ENCODE measurements at regions not wholly inside any gene's neighbourhood (a gene's known extent, or its start where the extent isn't known, plus 50 kb on each side); places are given as distances from the start of the nearest gene placed in this dataset.

DNA sequence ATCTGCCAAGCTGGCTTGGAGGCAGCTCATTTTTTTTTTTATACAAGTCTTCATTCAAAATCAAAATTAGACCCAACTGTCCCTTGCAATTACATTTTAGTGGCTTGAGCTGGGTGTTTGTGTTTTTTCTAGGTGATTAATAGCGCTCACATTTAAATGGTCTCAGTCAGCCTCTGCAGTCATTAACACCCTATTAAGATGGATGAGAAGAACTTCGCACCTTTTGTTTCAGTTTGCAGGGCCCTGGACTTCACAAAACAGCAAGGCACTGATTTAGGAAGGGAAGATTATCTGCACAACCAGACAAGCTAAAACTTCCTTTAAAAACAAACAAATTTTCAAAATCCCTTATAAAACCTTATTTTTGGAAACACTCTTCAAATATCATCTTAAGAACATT is 374.8 kb downstream of the EFNA5 start:
- intact Hi-C loops (cut with DNase I; ENCODE audit: low total_unique reads): no loop called here
- Histone ChIP-seq H3K4me1 (peaks cover 0 to 17% (median 0%) of the 10 kb centered on the region in 4 donors), H3K4me3 (no peak overlapping the region), H3K27me3 (no peaks in the 10 kb centered on the region), H3K36me3 (no peaks in the 10 kb centered on the region), H3K27ac (no peak overlapping the region), H3K9me3 (no peaks in the 10 kb centered on the region)
- DNase-seq: no peak
- 85 to 95% (median 92%) methylated on average over 2 of the region's 2 CpGs for WGBS, 5 donors
- TF ChIP-seq POLR2A (IDR thresholded peaks at IDR 0.05) (no peak), POLR2AphosphoS5 (IDR thresholded peaks at IDR 0.05) (no peak), CTCF (IDR thresholded peaks at IDR 0.05) (no peak), EP300 (IDR thresholded peaks at IDR 0.05) (no peak)

- no peaks in the 10 kb centered on the region for H3K9me3 ChIP-seq
- intact Hi-C loops (cut with DNase I; ENCODE audit: low total_unique reads): no loop called here
- no peak overlapping the region for H3K4me3 ChIP-seq
- TF ChIP-seq EP300 (IDR thresholded peaks at IDR 0.05): no peak
- no peak for TF ChIP-seq CTCF (IDR thresholded peaks at IDR 0.05)
- TF ChIP-seq POLR2A (IDR thresholded peaks at IDR 0.05): no peak
- no peak for TF ChIP-seq POLR2AphosphoS5 (IDR thresholded peaks at IDR 0.05)
- 65 to 86% (median 70%) methylated on average over 1 of the region's 1 CpG for WGBS, 5 donors
- H3K27ac ChIP-seq: no peak overlapping the region
- no peaks in the 10 kb centered on the region for H3K27me3 ChIP-seq
- no peaks in the 10 kb centered on the region for H3K36me3 ChIP-seq
- H3K4me1 ChIP-seq: peaks cover 0 to 17% (median 0%) of the 10 kb centered on the region in 4 donors
- DNase-seq: no peak
Observed at GRCh38 chr5:107294669-107295068, 376.1 kb downstream of the EFNA5 start.

DNA sequence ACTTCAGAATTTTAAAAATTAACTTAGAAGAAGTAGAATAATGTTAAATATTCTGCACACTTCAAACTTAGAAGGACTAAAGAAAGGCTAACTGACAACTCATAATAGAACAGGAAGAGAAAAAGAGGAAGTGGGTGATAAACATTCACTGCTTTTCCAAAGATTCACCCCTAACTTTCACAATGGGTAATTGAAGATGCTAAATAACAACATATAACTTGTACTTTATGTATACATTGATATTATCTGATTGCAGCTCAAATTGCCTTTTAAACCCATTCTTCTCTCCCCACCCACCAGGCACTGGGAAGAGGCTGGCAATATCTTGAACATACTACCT is 376.6 kb downstream of the EFNA5 start:
- no peak for DNase-seq
- intact Hi-C loops (cut with DNase I; ENCODE audit: low total_unique reads): no loop called here
- no peak for TF ChIP-seq POLR2AphosphoS5 (IDR thresholded peaks at IDR 0.05)
- TF ChIP-seq POLR2A (IDR thresholded peaks at IDR 0.05): no peak
- no peak for TF ChIP-seq EP300 (IDR thresholded peaks at IDR 0.05)
- no peak for TF ChIP-seq CTCF (IDR thresholded peaks at IDR 0.05)
- Histone ChIP-seq H3K4me3 (no peak overlapping the region), H3K9me3 (no peaks in the 10 kb centered on the region), H3K27me3 (no peaks in the 10 kb centered on the region), H3K4me1 (peaks cover 0 to 17% (median 0%) of the 10 kb centered on the region in 4 donors), H3K27ac (no peak overlapping the region), H3K36me3 (no peaks in the 10 kb centered on the region)

GRCh38 chr5:107293541-107294210 is 377.1 kb downstream of the EFNA5 start:
- DNase-seq: peak in 1 of 2 donors; percentile 41
- 47 to 62% (median 56%) methylated on average over 8 of the region's 8 CpGs for WGBS, 5 donors
- intact Hi-C loops (cut with DNase I; ENCODE audit: low total_unique reads): no loop called here
- no peaks in the 10 kb centered on the region for H3K36me3 ChIP-seq
- no peak overlapping the region for H3K4me3 ChIP-seq
- H3K27me3 ChIP-seq: no peaks in the 10 kb centered on the region
- TF ChIP-seq POLR2A (IDR thresholded peaks at IDR 0.05): no peak
- TF ChIP-seq CTCF (IDR thresholded peaks at IDR 0.05): no peak
- H3K4me1 ChIP-seq: peaks cover 0 to 17% (median 0%) of the 10 kb centered on the region in 4 donors
- no peaks in the 10 kb centered on the region for H3K9me3 ChIP-seq
- H3K27ac ChIP-seq: no peak overlapping the region

All from stomach (tissue), 8 donors.